Neural cell (in vitro differentiated cells): ENCODE measurements at regions not wholly inside any gene's neighbourhood (a gene's known extent, or its start where the extent isn't known, plus 50 kb on each side); places are given as distances from the start of the nearest gene placed in this dataset.

Source experiments
- H2AFZ ChIP-seq: fragments of 200-600, 300-800 bp; sonication (generic), shearing (Covaris generic); 2 replicates; pipeline ENCODE4 v1.6.0; 2014; ENCODE audit warnings: low read depth, mild to moderate bottlenecking, antibody characterized with exemption, low read length, moderate library complexity
- H3F3A ChIP-seq: fragments of 200-600 bp; shearing (Covaris generic); 2 replicates; pipeline ENCODE4 v1.6.1; 2016; ENCODE audit warnings: mild to moderate bottlenecking, moderate library complexity, mixed read lengths, antibody characterized with exemption, low read length; ENCODE audit not compliant: insufficient read depth, poor library complexity, severe bottlenecking
- H3K27ac ChIP-seq: fragments of 200-600, 300-800 bp; sonication (generic), shearing (Covaris generic); 2 replicates; pipeline ENCODE4 v1.5.1; 2014; ENCODE audit warnings: mild to moderate bottlenecking, low read length, moderate library complexity
- H3K27me3 ChIP-seq: fragments of 300-800, 200-600 bp; sonication (generic), shearing (Covaris generic); 2 replicates; pipeline ENCODE4 v1.6.0; 2014; ENCODE audit warnings: mild to moderate bottlenecking, low read depth, low read length, moderate library complexity; ENCODE audit not compliant: insufficient read depth
- H3K36me3 ChIP-seq: fragments of 300-800, 200-600 bp; sonication (generic), shearing (Covaris generic); 2 replicates; pipeline ENCODE4 v1.5.1; 2014; ENCODE audit warnings: mild to moderate bottlenecking, antibody characterized with exemption, low read length, moderate library complexity; ENCODE audit not compliant: insufficient read depth
- H3K4me2 ChIP-seq: fragments of 300-800, 200-600 bp; sonication (generic), shearing (Covaris generic); 2 replicates; pipeline ENCODE4 v1.6.0; 2014; ENCODE audit warnings: mild to moderate bottlenecking, low read length
- H3K4me3 ChIP-seq: fragments of 300-800, 200-600 bp; sonication (generic), shearing (Covaris generic); 2 replicates; pipeline ENCODE4 v1.5.1; 2014; ENCODE audit warnings: mild to moderate bottlenecking, low read length, moderate library complexity
- H3K79me2 ChIP-seq: fragments of 200-600 bp; shearing (Covaris generic); replicated peaks from 2 replicates; pipeline ENCODE4 v1.6.0; 2014; ENCODE audit warnings: mild to moderate bottlenecking, low read length, moderate library complexity; ENCODE audit not compliant: insufficient read depth
- H3K9ac ChIP-seq: fragments of 300-800, 200-600 bp; sonication (generic), shearing (Covaris generic); 2 replicates; pipeline ENCODE4 v1.6.1; 2016; ENCODE audit warnings: mild to moderate bottlenecking, low read length, mixed read lengths
- H3K9me2 ChIP-seq: fragments of 200-600 bp; shearing (Covaris generic); 2 replicates; pipeline ENCODE4 v1.6.1; 2016; ENCODE audit warnings: mild to moderate bottlenecking, low read length, mixed read lengths; ENCODE audit not compliant: insufficient read depth
- H3K9me3 ChIP-seq: fragments of 200-600, 300-800 bp; sonication (generic), shearing (Covaris generic); 2 replicates; pipeline ENCODE4 v1.6.1; 2016; ENCODE audit warnings: mild to moderate bottlenecking, mixed run types, low read length, moderate library complexity, mixed read lengths
- H4K20me1 ChIP-seq: fragments of 200-600 bp; shearing (Covaris generic); 2 replicates; pipeline ENCODE4 v1.6.1; 2016; ENCODE audit warnings: mild to moderate bottlenecking, mixed run types; ENCODE audit not compliant: insufficient read depth
- EP300 ChIP-seq: fragments of 450-650 bp; conservative IDR thresholded peaks from 2 replicates; pipeline ENCODE4 v1.6.1; 2014; ENCODE audit warnings: antibody characterized with exemption, mild to moderate bottlenecking, moderate library complexity; ENCODE audit not compliant: poor library complexity, severe bottlenecking
- EZH2 ChIP-seq: fragments of 200-600, 300-800 bp; shearing (Covaris generic), sonication (generic); IDR thresholded peaks from 2 replicates; pipeline ENCODE4 v1.6.1; 2014; ENCODE audit warnings: antibody characterized with exemption, low read length, borderline replicate concordance, mild to moderate bottlenecking; ENCODE audit not compliant: insufficient read depth, poor library complexity, severe bottlenecking
- MXI1 ChIP-seq: fragments of 450-650 bp; conservative IDR thresholded peaks from 2 replicates; pipeline ENCODE4 v1.6.1; 2014; ENCODE audit warnings: antibody characterized with exemption, mild to moderate bottlenecking; ENCODE audit not compliant: poor library complexity, severe bottlenecking
- POLR2AphosphoS5 ChIP-seq: IDR thresholded peaks from 2 replicates; pipeline ENCODE4 v1.6.1; 2012
- RAD21 ChIP-seq: fragments of 450-650 bp; conservative IDR thresholded peaks from 2 replicates; pipeline ENCODE4 v1.6.1; 2014; ENCODE audit warnings: antibody characterized with exemption, mild to moderate bottlenecking, moderate library complexity
- SMC3 ChIP-seq: fragments of 450-650 bp; conservative IDR thresholded peaks from 2 replicates; pipeline ENCODE4 v1.6.1; 2014; ENCODE audit warnings: antibody characterized with exemption, mild to moderate bottlenecking, moderate library complexity; ENCODE audit not compliant: poor library complexity
- TAF1 ChIP-seq: IDR thresholded peaks from 2 replicates; pipeline ENCODE4 v1.6.1; 2012; ENCODE audit warnings: low read depth
- TF ChIP-seq, protein P1 (sequence below): IDR thresholded peaks from 2 replicates; pipeline ENCODE4 v1.6.1; 2012; ENCODE audit warnings: borderline replicate concordance
- TF ChIP-seq, protein P2 (sequence below): fragments of 450-650 bp; IDR thresholded peaks from 2 replicates; pipeline ENCODE4 v1.5.1; 2014; ENCODE audit warnings: antibody characterized with exemption, mild to moderate bottlenecking, moderate library complexity; ENCODE audit not compliant: poor library complexity, severe bottlenecking

DNA sequence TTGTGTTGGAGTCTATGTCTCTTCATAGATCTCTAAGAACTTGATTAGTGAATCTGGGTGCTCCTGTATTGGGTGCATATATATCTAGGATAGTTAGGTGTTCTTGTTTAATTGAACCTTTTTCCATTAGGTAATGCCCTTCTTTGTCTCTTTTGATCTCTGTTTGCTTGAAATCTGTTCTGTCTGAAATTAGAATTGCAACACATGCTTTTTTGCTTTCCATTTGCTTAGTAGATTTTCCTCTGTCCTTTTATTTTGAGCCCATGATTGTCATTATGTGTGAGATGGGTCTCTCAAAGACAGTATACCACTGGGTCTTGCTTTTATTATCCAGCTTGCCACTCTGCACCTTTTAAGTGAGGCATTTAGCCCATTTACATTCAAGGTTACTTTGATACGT is 79.1 kb upstream of the APOOL start:
- Histone ChIP-seq H3F3A (no peaks in the 10 kb centered on the region), H3K79me2 (no peaks in the 10 kb centered on the region), H3K36me3 (no peaks in the 10 kb centered on the region), H3K4me3 (no peak overlapping the region), H4K20me1 (no peaks in the 10 kb centered on the region), H3K9ac (no peak overlapping the region), H3K9me2 (no peaks in the 10 kb centered on the region), H2AFZ (no peak overlapping the region), H3K4me2 (no peak overlapping the region), H3K9me3 (no peaks in the 10 kb centered on the region), H3K27me3 (no peaks in the 10 kb centered on the region), H3K27ac (no peak overlapping the region)
- TF ChIP-seq, protein P1, sequence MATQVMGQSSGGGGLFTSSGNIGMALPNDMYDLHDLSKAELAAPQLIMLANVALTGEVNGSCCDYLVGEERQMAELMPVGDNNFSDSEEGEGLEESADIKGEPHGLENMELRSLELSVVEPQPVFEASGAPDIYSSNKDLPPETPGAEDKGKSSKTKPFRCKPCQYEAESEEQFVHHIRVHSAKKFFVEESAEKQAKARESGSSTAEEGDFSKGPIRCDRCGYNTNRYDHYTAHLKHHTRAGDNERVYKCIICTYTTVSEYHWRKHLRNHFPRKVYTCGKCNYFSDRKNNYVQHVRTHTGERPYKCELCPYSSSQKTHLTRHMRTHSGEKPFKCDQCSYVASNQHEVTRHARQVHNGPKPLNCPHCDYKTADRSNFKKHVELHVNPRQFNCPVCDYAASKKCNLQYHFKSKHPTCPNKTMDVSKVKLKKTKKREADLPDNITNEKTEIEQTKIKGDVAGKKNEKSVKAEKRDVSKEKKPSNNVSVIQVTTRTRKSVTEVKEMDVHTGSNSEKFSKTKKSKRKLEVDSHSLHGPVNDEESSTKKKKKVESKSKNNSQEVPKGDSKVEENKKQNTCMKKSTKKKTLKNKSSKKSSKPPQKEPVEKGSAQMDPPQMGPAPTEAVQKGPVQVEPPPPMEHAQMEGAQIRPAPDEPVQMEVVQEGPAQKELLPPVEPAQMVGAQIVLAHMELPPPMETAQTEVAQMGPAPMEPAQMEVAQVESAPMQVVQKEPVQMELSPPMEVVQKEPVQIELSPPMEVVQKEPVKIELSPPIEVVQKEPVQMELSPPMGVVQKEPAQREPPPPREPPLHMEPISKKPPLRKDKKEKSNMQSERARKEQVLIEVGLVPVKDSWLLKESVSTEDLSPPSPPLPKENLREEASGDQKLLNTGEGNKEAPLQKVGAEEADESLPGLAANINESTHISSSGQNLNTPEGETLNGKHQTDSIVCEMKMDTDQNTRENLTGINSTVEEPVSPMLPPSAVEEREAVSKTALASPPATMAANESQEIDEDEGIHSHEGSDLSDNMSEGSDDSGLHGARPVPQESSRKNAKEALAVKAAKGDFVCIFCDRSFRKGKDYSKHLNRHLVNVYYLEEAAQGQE, result no peak
- TF ChIP-seq POLR2AphosphoS5 (no peak), EZH2 (no peak), SMC3 (no peak), MXI1 (no peak), EP300 (no peak), TAF1 (no peak), RAD21 (no peak)
- TF ChIP-seq, protein P2, sequence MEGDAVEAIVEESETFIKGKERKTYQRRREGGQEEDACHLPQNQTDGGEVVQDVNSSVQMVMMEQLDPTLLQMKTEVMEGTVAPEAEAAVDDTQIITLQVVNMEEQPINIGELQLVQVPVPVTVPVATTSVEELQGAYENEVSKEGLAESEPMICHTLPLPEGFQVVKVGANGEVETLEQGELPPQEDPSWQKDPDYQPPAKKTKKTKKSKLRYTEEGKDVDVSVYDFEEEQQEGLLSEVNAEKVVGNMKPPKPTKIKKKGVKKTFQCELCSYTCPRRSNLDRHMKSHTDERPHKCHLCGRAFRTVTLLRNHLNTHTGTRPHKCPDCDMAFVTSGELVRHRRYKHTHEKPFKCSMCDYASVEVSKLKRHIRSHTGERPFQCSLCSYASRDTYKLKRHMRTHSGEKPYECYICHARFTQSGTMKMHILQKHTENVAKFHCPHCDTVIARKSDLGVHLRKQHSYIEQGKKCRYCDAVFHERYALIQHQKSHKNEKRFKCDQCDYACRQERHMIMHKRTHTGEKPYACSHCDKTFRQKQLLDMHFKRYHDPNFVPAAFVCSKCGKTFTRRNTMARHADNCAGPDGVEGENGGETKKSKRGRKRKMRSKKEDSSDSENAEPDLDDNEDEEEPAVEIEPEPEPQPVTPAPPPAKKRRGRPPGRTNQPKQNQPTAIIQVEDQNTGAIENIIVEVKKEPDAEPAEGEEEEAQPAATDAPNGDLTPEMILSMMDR, result no peak

DNA sequence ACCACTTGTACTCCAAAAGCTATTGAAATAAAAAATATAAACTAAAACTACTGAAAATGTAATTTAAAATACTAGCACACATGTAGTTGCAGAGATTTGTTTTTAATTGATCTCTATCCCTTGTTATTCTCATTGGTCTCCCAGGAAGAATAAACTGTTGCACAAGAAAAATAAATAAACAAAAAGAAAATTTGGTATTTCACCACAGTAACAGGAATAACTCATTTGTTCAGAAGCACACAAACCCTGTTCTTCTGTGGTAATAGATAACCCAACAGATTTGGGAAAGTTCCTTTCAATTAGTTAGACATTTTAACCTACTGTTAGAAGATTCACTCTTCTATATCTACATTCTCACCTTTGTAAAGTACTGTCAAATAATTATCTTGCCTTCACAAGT is 70.9 kb upstream of the APOOL start:
- H3K9me2 ChIP-seq, result no peaks in the 10 kb centered on the region
- H3F3A ChIP-seq, result no peaks in the 10 kb centered on the region
- H3K9ac ChIP-seq, result no peak overlapping the region
- H2AFZ ChIP-seq, result no peak overlapping the region
- no peaks in the 10 kb centered on the region for H4K20me1 ChIP-seq
- H3K4me3 ChIP-seq, result no peak overlapping the region
- H3K27ac ChIP-seq, result no peak overlapping the region
- TF ChIP-seq, protein P1, result no peak
- TF ChIP-seq SMC3 (no peak), POLR2AphosphoS5 (no peak), MXI1 (no peak), TAF1 (no peak), EZH2 (no peak), EP300 (no peak), RAD21 (no peak)
- TF ChIP-seq, protein P2, result no peak
- H3K79me2 ChIP-seq, result no peaks in the 10 kb centered on the region
- H3K4me2 ChIP-seq, result no peak overlapping the region
- H3K9me3 ChIP-seq, result no peaks in the 10 kb centered on the region
- H3K27me3 ChIP-seq, result no peaks in the 10 kb centered on the region
- no peaks in the 10 kb centered on the region for H3K36me3 ChIP-seq
